MCF 10A (cell line): ENCODE measurements at regions not wholly inside any gene's neighbourhood (a gene's known extent, or its start where the extent isn't known, plus 50 kb on each side); places are given as distances from the start of the nearest gene placed in this dataset.

ENCODE experiments used
- BruUV-seq: library from RNA; stranded (reverse); fragments of 400-500 nt; replicated peaks from 2 replicates; lab custom pipeline; 2021; lab: Mats Ljungman, UMichigan
- CTCF ChIA-PET: fragments of 300-600 bp; sonication (Branson Sonifier 250); formaldehyde crosslinking; extraction: SDS; loops from one replicate; lab custom pipeline; 2021; ENCODE audit warnings: antibody characterized with exemption, inconsistent platforms; lab: Yijun Ruan, JAX
- POLR2A ChIA-PET: fragments of 300-600, 350-650 bp; sonication (Branson Sonifier 250); formaldehyde crosslinking; extraction: SDS; loops from one replicate; lab custom pipeline; 2020; ENCODE audit warnings: antibody characterized with exemption, inconsistent platforms; lab: Yijun Ruan, JAX
- DNase-seq: peaks from one replicate; pipeline ENCODE4 v3.0.0-alpha.2; 2018; ENCODE audit not compliant: unreplicated experiment
- H3K27ac Mint-ChIP-seq: one replicate; pipeline ENCODE4 v1.8.0; 2022; ENCODE audit warnings: mild to moderate bottlenecking, low read depth, mixed read lengths; ENCODE audit not compliant: unreplicated experiment
- H3K27me3 Mint-ChIP-seq: one replicate; pipeline ENCODE4 v1.8.0; 2022; ENCODE audit warnings: mixed read lengths; ENCODE audit not compliant: insufficient read depth, unreplicated experiment
- H3K36me3 Mint-ChIP-seq: one replicate; pipeline ENCODE4 v1.8.0; 2022; ENCODE audit warnings: mild to moderate bottlenecking, moderate library complexity, mixed read lengths; ENCODE audit not compliant: insufficient read depth, unreplicated experiment
- H3K4me1 Mint-ChIP-seq: one replicate; pipeline ENCODE4 v1.8.0; 2022; ENCODE audit warnings: mixed read lengths; ENCODE audit not compliant: insufficient read depth, unreplicated experiment
- H3K4me3 Mint-ChIP-seq: one replicate; pipeline ENCODE4 v1.8.0; 2022; ENCODE audit warnings: mild to moderate bottlenecking, moderate library complexity, mixed read lengths; ENCODE audit not compliant: unreplicated experiment
- H3K9me3 Mint-ChIP-seq: one replicate; pipeline ENCODE4 v1.8.0; 2022; ENCODE audit warnings: mixed read lengths; ENCODE audit not compliant: unreplicated experiment
- CTCF ChIP-seq: fragments of 200-600 bp; IDR thresholded peaks from one replicate; pipeline ENCODE4 v1.8.0; 2022; ENCODE audit warnings: antibody characterized with exemption, mild to moderate bottlenecking; ENCODE audit not compliant: unreplicated experiment
- intact Hi-C: fragments of 100-400 bp; cut with micrococcal nuclease; formaldehyde crosslinking; loops from 2 replicates; pipeline ENCODE4 v1.14.1; 2022

- peak; percentile 75 for DNase-seq
- CTCF ChIA-PET = interaction anchor here (0.5 to 3.6 kb wide), 27 partner anchors 10 to 1058 kb away, joined by 3 to 42 read pairs (median 4); no protein-coding TSS in a partner anchor
- H3K9me3 Mint-ChIP-seq = no peaks in the 10 kb centered on the region
- intact Hi-C loops = loop anchor here (1.0 to 2.0 kb wide), 5 partner anchors 91 to 560 kb away; no protein-coding TSS in a partner anchor
- no TSS peak for BruUV-seq
- H3K27ac Mint-ChIP-seq = no peak overlapping the region
- no peaks in the 10 kb centered on the region for H3K27me3 Mint-ChIP-seq
- peaks cover 6% of the 10 kb centered on the region for H3K4me1 Mint-ChIP-seq
- TF ChIP-seq CTCF = peak; percentile 91
- POLR2A ChIA-PET = interaction anchor here (0.5 to 1.1 kb wide), 3 partner anchors 65 to 468 kb away, joined by 3 to 4 read pairs (median 3); no protein-coding TSS in a partner anchor
- no peak overlapping the region for H3K4me3 Mint-ChIP-seq
- H3K36me3 Mint-ChIP-seq = no peaks in the 10 kb centered on the region
These were observed 147.8 kb upstream of the ERBB4 start for GRCh38 chr2:212686285-212686895.

- Mint-ChIP-seq H3K4me1 (peaks cover 6% of the 10 kb centered on the region), H3K27me3 (no peaks in the 10 kb centered on the region), H3K9me3 (no peaks in the 10 kb centered on the region), H3K27ac (no peak overlapping the region), H3K4me3 (no peak overlapping the region), H3K36me3 (no peaks in the 10 kb centered on the region)
- no TSS peak for BruUV-seq
- no peak for DNase-seq
- ChIA-PET POLR2A (no interaction called here), CTCF (interaction anchor here (0.9 to 1.8 kb wide), 5 partner anchors 27 to 471 kb away, joined by 3 to 5 read pairs (median 4); no protein-coding TSS in a partner anchor)
- no peak for TF ChIP-seq CTCF
- intact Hi-C loops = no loop called here
These were observed 144.9 kb upstream of the ERBB4 start for GRCh38 chr2:212683346-212684097.

GRCh38 chr2:212682937-212683336 lies 144.3 kb upstream of the ERBB4 start:
- ChIA-PET POLR2A (no interaction called here), CTCF (interaction anchor here (0.9 to 1.1 kb wide), 2 partner anchors 27 to 75 kb away, joined by 3 to 4 read pairs; no protein-coding TSS in a partner anchor)
- H3K27ac Mint-ChIP-seq = no peak overlapping the region
- H3K9me3 Mint-ChIP-seq = no peaks in the 10 kb centered on the region
- DNase-seq = no peak
- H3K36me3 Mint-ChIP-seq = no peaks in the 10 kb centered on the region
- H3K4me3 Mint-ChIP-seq = no peak overlapping the region
- no TSS peak for BruUV-seq
- intact Hi-C loops = no loop called here
- peaks cover 6% of the 10 kb centered on the region for H3K4me1 Mint-ChIP-seq
- TF ChIP-seq CTCF = no peak
- H3K27me3 Mint-ChIP-seq = no peaks in the 10 kb centered on the region

- H3K27ac Mint-ChIP-seq = no peak overlapping the region
- no TSS peak for BruUV-seq
- ChIA-PET POLR2A (no interaction called here), CTCF (no interaction called here)
- H3K27me3 Mint-ChIP-seq = no peaks in the 10 kb centered on the region
- TF ChIP-seq CTCF = no peak
- H3K4me1 Mint-ChIP-seq = no peaks in the 10 kb centered on the region
- no peak overlapping the region for H3K4me3 Mint-ChIP-seq
- intact Hi-C loops = no loop called here
- no peak for DNase-seq
- H3K9me3 Mint-ChIP-seq = no peaks in the 10 kb centered on the region
- H3K36me3 Mint-ChIP-seq = no peaks in the 10 kb centered on the region
These were observed 138.9 kb upstream of the ERBB4 start for GRCh38 chr2:212677466-212677865.
